ENCODE measurements at regions not wholly inside any gene's neighbourhood (a gene's known extent, or its start where the extent isn't known, plus 50 kb on each side); places are given as distances from the start of the nearest gene placed in this dataset.

GRCh38 chr21:15562748-15563147 is 167.0 kb upstream of the USP25 start:
- no peak for TF ChIP-seq EZH2 (IDR thresholded peaks at IDR 0.05)
- TF ChIP-seq POLR2AphosphoS5 (IDR thresholded peaks at IDR 0.05; ENCODE audit: borderline replicate concordance, low read depth, low read length) = no peak

Measured in SK-N-MC (cell line).